OCI-M1 (cell line): ENCODE measurements at regions not wholly inside any gene's neighbourhood (a gene's known extent, or its start where the extent isn't known, plus 50 kb on each side); places are given as distances from the start of the nearest gene placed in this dataset.

ENCODE experiments used
- DNase-seq: peaks from one replicate; lab custom pipeline; 2025; lab: John Stamatoyannopoulos, UW

DNA sequence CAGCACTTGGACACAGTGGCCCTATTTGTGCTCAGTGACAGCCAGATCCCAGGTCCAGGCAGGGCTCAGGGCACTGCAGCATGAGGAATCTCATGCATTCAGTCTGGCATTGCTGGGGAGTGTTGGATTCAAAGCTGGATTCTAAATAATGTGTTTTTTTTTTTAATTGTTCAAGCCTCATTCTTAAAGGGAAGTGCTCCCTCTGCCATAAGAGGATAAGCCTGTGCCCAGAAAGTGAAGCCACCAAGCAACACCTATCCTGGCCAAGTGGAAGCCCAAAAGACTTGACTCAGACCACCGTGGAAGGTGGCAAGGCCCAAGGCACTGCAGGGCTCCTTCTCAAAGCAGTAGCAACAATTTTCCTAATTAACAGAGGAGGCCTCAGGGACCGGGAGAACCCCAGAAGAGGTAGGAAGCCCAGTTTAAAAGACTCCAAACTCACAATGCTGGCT, 135.6 kb downstream of the ACTL7B start:
- DNase-seq, result no peak

DNA sequence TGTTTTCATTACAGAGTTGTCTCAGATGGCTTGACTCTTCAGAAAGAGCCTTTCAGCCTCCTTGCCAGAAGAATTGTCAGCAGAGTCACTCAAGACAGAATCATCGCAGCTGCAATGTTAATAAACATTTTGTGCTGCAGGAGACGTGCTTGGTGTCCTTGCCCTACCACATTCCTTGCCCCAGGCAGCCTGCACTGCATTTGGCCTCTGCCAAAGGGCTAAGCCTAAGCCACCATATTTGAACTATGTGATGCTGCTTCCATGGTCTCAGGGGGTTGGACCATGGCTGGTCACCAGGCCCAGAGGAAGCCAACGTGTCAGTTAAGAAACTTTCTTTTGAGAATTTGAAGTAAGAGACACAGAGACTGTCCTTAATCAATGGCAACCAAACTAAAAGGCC, 145.4 kb downstream of the ACTL7B start:
- DNase-seq, result no peak

DNA sequence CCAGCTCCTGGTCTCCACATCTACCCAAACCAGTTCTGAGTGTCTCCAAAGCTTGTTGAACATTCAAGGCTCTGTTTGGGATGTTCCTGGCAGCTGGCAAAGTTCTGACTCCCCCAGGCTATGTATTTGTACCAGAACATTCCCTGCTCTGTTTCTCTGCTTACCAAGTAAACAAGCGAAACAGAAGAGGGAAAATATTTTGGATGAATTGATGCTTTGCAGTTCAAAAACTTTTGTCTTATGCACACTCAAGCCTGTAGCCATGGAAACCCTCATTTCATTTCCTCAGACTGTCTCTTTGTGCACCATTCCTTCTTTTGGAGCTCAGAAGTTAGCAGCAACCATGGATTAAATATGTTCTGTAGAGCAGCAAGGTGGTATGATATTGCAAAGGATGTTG, 145.8 kb downstream of the ACTL7B start:
- no peak for DNase-seq

DNA sequence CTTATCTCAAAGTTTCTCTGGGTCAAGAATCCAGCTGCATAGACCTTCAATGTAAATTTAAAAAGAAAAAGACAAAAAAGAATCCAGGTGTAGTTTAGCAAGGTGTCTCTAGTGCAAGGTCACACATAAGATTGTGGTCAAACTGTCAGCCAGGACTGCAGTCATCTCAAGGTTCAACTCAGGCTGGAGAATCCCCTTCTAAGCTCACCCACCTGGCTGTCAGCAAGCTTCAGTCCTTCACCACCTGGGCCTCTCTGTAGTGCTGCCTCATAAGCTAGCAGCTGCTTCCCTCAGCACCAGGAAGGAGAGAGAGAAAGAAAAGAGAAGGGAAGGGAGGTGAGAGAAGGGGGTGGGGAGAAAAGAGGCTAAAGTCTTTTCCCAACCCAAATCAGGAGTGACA, 146.7 kb downstream of the ACTL7B start:
- DNase-seq, result no peak

DNA sequence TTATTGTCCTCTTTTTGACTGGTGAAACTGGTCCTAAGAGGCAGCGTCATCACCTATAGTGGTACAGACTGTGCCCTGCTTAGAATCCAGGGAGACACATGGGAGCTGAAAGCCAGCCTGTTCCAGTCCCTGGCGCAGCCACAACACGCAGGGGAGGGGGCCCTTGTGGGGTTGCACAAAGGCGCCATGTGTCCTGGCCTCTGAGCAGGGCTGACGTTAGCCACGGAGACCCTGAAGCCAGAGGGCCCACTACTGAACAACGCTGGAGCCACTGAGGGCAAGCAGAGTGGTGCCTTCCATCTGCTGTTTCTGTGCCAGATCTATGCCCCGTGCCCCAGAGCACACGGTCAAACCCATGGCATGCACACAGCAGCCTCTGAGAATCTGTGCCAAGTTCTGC, 147.3 kb downstream of the ACTL7B start:
- no peak for DNase-seq

DNA sequence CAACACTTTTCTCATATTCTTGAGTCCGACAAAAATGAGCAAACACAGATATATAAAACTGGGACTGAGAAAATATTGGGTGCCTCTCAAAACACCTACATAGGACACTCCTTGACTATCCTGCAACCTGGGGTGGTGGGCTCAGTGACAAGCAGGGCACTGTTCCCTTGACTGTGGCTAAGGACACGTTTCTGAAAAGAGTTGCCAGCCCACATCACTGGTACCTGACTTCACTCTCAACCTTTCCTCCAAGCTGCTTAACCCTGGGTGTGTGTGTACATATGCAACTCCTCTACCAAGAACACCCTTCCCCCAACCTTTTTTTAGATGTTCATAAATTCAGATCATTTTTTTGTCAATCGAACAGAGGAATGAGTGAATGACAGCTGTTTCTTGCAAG, 148.7 kb downstream of the ACTL7B start:
- DNase-seq, result no peak

DNA sequence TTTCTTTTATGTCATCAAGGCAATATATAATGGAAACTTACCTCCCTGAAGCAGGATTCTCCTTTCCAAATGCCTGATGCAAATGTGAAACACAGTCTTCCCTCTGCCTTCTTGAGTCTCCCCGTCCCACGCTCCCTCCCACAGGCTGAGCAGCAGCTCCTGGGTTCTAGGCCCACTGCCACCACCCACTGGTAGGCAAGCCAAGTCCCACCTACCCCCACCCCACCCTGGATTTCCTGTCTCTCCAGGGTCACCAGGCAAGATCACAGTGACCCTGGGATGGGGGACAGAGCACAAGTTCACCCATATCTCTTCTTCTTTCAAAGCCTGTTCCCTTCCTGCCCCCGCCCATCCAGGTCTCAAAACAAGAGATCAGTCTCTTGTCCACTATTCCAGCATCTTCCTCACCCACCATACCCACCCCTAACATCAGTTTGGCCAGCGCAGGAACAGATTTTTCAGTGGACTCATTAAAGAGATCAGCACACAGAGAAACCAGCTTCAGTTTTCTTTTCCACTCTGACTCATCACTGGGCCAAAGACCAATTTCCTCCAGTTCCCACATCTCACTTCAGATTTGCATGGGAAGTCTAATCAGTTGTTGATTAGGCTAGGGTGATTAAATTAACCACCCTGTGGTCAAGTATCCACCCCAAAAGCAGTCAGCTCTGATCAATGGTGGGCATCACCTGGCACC, 151.5 kb downstream of the ACTL7B start:
- DNase-seq, result no peak

DNA sequence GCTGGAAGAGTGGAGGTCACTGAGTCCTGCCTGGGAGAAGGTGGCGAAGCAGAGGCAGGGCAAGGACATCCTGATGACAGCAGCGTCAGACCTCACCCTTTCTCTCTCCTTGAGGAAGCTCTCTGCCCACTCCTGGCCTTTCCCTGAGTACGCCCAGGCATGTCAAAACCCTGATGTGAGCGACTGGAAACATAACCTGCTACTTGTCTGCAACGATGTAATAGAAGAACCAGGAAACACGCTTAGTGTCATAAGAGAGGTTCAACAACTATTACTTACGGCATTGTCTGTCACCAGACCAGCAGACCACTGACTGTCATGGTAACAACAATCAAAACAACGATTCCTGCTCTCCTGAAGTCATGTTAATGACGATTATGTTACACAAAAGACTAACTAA, 152.4 kb downstream of the ACTL7B start:
- no peak for DNase-seq

DNA sequence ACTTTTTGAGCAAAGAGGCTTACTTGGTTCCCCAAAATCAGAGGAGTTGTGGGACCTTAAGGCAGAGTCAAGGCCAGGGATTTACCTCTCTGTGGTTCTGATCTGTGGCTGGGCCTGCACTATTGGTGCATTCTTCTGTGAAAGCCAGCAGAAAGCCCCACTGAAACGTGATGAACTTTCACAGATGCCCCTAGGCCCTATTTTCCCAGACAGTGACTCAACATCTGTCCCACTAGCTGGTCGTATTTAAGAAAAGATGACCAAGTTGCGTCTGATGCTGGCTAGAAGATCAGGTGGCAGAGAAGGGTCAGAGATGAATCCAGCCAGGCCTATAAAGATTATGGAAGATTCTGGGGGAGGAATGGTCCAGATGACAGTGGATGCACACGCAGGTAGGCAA, 153.1 kb downstream of the ACTL7B start:
- DNase-seq, result no peak

DNA sequence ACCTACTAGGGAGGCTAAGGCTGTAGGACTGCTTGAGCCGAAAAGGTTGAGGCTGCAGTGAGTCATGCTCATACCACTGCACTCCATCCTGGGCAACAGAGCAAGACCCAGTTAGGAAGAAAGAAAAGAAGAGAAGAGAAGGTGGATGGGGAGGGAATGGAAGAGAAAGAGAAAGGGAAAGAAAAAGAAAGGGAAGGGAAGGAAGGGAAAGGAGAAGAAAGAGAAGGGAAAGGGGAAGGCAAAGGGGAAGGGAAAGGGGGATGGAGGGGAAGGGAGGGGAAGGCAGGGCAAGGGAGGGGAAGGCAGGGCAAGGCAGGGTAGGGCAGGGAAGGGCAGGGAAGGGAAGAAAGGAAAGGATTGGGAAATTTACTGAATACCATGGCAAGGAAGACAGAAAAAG, 157.0 kb downstream of the ACTL7B start:
- DNase-seq, result no peak

DNA sequence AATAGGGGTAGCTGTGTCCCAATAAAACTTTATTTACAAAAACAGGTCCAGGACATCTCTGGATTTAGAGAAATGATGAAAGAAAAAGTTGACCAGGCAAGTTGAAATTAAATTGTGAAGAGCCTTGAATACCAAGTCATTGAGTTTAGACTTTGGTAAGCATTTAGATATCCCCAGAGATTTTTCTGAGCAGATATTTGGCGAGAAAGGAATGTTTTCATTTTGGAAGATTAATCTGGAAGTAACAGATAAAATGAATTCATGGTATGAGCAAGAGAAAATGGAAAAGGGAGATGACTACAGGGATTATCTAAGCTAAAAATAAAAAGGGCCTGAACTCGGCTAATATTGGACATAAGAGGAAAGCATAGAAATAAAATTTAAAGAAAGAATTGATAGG, 157.6 kb downstream of the ACTL7B start:
- DNase-seq, result no peak

DNA sequence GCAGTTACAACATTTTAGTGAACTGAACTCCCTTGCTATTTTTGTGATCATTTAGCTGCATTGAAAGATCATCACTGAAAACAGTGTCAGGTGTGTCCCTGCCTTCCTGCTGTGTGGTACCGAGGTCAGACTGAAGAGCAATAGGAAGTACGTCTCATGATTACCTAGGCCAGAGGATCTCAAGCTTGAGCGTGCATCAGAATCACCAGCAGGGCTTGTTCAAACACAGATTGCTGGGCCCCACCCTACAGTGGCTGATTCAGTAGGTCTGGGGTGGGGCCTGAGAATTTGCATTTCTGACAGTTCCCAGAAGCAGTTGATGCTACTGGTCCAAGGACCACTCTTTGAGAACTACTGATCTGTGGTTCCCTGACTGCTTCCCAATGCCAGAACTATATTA, 159.6 kb downstream of the ACTL7B start:
- no peak for DNase-seq

DNA sequence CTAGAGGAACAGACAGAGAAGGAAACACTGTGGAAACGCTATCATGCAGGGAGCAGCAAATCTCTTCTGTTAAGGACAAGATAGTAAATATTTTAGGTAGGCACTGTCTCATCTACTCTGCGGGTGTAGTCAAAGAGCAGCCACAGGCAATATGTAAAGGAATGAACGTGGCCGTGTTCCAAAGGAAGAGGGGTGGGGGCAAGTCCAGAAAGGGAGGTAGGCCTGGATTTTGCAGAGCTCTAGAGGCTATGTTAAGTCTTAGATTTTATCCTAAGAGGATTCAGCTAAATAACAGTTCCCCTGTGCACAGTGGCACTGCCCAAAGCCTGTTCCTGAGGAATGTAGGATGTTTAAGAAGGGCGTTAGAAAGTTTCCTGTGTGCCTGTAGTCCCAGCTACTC, 161.6 kb downstream of the ACTL7B start:
- DNase-seq, result no peak

DNA sequence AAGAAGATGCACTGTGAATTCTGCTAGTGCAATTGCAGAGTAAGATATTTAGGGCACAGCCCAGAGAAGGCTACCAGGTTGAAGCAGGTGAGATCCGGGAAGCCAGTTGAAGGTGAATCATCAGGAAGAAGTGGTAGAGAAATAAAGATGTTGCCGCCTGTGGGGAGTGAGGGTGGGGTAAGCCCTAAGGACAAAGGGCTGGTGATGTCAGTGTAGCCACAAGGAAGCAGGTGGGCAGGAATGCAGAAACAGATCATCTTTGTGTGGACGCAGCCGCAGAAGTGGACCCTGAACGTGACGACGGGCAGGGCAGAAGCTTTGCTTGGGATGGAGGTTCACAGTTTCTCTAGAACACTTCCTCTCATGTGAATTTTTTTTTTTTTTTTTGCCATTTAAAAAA, 164.2 kb downstream of the ACTL7B start:
- no peak for DNase-seq

DNA sequence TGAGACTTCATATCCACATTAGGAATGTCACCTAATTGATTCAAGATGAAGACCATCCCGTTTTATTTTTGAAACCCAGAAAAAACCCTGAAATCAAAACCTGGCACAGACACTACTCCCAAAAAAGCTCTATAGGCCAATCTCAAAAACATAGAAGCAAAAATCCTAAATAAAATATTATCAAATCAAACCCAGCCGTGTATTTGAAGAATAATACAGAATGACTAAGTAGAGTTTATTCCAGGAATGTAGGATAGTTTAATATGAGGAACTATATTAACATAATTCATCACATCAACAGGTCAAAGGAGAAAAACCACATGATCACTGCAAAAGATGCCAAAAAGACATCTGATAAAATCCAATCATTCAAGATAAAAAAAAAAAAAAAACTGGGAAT, 167.1 kb downstream of the ACTL7B start:
- no peak for DNase-seq

DNA sequence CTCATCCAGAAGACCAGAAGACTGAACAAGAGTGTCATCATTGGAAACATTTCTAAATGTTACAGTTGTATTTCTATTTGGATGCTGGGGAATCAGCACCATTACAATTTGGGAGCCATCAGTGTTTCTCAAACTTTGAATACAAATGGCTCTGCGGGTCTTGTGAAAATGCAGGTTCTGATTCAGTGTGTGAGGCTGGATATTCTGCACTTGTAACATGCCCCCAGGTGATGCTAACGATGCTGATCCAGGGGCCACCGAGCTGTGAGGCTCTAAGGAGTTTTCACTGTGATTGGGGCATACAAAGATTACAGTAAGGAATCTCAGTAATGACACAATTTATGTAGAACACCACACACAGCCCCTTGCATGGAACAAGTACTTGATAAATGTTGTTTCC, 167.7 kb downstream of the ACTL7B start:
- DNase-seq, result no peak

DNA sequence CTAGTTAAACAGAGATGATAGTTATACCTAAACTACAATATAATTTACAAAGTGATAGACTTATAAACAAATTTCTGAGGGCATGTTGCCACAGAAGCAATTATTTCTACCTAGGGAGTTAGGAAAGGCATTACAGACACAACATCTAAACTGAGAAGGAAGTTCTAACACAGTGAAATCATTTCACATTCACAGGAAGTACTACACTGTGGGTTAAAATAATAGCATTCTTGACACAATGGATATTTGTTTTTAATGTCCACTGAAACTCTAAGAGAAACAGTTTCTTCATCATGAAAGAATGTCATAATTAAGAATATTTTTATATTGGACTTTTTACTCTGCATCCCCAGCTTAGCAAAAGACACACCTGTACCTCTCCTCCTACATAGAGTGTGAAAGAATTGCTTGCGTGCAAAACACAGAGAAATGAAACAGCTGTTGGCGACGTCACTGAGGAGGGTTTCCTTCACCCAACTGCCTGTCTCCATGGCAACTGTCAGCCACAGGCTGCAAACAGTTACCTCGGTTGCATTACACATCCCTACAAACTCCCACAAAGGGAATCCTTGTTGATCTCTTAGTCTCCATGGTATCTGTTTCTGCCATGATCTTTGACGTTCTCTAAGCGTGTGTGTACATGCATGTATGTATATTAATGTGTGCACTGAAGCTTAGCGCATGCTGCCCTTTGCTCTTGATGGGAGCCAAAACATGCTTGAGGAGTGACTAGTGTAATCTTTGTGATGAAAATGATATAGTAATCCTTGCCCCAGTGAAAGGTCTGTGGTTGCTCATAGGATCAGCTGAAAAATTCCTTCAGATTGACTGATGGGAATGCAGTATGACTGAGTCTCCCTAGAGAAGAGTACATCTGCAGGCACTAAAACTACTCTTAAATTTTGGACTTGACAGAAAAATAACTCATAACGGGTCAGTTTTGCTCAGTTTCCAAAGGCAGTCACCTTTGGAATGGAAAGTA, 168.5 kb downstream of the ACTL7B start:
- no peak for DNase-seq

DNA sequence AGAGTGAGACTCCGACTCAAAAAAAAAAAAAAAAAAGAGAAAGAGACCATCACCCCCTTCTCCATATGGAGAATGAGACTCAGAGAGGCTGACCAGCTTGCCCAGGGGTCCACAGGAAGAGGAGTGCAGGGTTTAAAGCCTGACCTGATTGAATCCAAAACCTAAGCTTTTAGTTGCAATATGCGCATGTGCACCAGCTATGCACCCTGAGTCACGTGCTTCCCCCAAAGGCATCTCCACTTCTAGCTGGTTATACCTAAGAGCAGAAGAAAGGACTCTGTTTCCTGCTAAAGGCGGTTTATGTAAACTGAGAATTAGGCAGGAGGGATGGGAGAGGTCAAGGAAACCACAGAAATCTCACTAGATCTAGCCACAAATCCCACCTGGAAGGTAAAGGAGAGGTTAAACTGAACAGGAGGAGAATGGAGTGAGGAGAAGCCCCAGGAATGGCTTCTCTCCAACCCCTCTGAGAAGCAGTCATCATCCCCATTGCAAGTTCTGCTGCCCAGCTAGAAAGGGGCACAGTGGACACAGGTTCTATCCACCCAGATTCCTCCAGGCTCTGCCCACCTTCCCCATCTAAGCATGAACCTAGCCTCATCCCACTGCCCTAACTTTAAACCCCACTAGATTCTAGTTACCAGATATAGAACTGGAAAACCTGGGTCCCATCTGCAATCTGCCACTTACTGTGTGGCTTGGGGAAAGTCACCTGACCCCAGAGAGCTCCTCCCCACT, 171.3 kb downstream of the ACTL7B start:
- no peak for DNase-seq

DNA sequence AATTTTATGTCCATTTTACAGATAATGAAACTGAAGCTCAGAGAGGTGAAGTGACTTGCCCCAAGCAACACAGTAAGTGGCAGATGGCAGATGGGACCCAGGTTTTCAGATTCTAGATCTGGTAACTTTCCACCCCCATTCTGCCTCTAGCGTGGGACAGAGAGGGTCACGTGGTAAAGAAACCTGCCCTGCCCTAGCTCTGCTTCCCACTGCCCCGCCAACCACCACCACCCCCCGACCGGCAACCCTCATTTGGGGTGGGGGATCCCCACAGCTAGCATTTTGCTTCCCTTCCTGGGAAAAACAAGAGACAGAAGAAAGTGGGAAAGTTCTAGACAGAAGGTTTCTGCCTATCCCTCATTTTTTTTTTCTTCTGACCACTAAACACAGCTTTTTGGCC, 172.5 kb downstream of the ACTL7B start:
- no peak for DNase-seq

DNA sequence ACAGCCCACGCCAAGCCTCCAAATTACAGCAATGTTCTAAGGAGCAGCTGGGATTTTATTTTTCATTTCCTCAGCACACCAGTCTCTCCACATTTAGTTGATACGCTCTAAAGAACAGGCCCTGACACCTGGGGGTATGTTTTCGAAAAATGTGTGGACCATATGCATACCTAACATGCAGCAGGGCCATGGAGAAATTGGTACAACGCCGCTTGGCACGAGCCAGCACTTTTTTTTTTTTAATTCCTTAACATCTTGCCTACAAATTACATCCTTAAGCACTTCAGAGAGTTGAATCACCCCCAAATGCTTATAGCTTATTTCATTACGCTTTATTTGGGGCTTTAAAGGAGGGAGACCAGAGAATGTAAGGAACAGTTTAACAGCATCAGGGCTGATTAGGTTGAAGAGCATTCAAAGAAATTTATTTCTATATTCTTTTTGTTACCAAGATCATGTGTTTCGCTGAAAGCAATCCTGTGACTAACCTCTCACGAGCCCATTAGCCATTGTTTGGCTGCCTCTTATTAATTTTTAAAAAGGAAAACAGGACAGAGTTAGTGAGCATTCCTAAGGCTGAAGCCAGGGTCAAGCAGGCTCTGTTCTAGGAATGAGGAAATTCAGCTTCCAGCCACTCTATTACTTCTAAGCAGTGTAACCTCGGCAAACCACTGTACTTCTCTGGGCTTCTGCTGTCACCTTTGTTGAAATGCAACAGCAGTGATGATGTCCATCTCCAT, 173.8 kb downstream of the ACTL7B start:
- DNase-seq, result no peak

DNA sequence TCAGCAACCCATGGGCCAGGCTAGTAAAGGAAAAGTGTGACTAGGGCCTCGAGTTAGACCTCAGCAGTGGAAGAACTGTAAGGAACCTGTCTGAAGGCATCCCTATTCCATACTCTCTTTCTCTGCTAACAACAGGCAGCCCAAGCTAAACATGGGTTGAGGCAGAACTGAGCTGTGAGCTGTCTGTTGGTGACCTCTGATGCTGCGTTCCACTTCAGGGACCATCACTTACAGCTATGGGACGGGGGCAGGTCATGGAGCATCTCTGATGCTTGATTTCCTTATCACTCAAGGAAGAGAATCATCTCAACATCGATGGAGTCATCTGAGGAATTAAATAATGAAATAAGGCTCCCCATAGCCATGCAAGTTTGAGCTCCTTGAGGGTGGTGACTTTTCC, 174.8 kb downstream of the ACTL7B start:
- DNase-seq, result no peak

DNA sequence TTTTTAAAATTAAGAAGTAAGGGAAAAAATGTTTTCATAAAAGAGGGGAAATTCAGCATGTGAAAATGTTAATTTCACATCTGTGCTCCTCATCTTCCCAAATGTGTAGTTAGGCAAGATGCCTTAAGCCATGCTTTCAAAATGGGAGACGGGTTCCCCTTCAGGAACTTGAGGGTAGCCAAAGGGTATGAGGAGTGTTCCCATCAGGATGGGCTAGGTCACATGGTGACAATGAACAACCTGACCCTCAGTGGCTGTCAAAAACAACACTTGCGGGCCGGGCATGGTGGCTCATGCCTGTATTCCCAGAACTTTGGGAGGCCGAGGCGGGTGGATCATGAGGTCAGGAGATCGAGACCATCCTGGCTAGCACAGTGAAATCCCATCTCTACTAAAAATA, 178.0 kb downstream of the ACTL7B start:
- DNase-seq, result no peak
